ENCODE measurements at regions not wholly inside any gene's neighbourhood (a gene's known extent, or its start where the extent isn't known, plus 50 kb on each side); places are given as distances from the start of the nearest gene placed in this dataset.

GRCh38 chr5:82348784-82349425 is 70.8 kb upstream of the RPS23 start:
- TF ChIP-seq CTCF (IDR thresholded peaks at IDR 0.05; ENCODE audit: low read depth, low read length, missing control alignments), result no peak
- no peak for DNase-seq (ENCODE audit: low read depth)
- no peak overlapping the region for H3K4me3 ChIP-seq (ENCODE audit: low read depth, low read length)

- TF ChIP-seq CTCF (IDR thresholded peaks at IDR 0.05; ENCODE audit: low read depth, low read length, missing control alignments), result no peak
- no peak for DNase-seq (ENCODE audit: low read depth)
- H3K4me3 ChIP-seq (ENCODE audit: low read depth, low read length), result no peak overlapping the region
Observed at GRCh38 chr5:82347201-82347865, 69.2 kb upstream of the RPS23 start.

- H3K4me3 ChIP-seq (ENCODE audit: low read depth, low read length), result no peak overlapping the region
- TF ChIP-seq CTCF (IDR thresholded peaks at IDR 0.05; ENCODE audit: low read depth, low read length, missing control alignments), result no peak
- DNase-seq (ENCODE audit: low read depth), result no peak
Observed at GRCh38 chr5:82346399-82347165, 68.4 kb upstream of the RPS23 start.

GRCh38 chr5:82345108-82345507 is 67.0 kb upstream of the RPS23 start:
- no peak for DNase-seq (ENCODE audit: low read depth)
- no peak overlapping the region for H3K4me3 ChIP-seq (ENCODE audit: low read depth, low read length)
- TF ChIP-seq CTCF (IDR thresholded peaks at IDR 0.05; ENCODE audit: low read depth, low read length, missing control alignments), result no peak

- H3K4me3 ChIP-seq (ENCODE audit: low read depth, low read length), result no peak overlapping the region
- DNase-seq (ENCODE audit: low read depth), result no peak
- no peak for TF ChIP-seq CTCF (IDR thresholded peaks at IDR 0.05; ENCODE audit: low read depth, low read length, missing control alignments)
Observed at GRCh38 chr5:82341325-82341724, 63.2 kb upstream of the RPS23 start.

- DNase-seq (ENCODE audit: low read depth), result no peak
- no peak overlapping the region for H3K4me3 ChIP-seq (ENCODE audit: low read depth, low read length)
- TF ChIP-seq CTCF (IDR thresholded peaks at IDR 0.05; ENCODE audit: low read depth, low read length, missing control alignments), result no peak
Observed at GRCh38 chr5:82340799-82341198, 62.6 kb upstream of the RPS23 start.

Data from GM12864 (cell line).